ENCODE measurements at regions not wholly inside any gene's neighbourhood (a gene's known extent, or its start where the extent isn't known, plus 50 kb on each side); places are given as distances from the start of the nearest gene placed in this dataset.

GRCh38 chr5:174644436-174644835 lies 79.9 kb upstream of the MSX2 start (continued):
- no peak for TF ChIP-seq ZNF687 (IDR thresholded peaks at IDR 0.05)
- no peak for TF ChIP-seq STAT3 (IDR thresholded peaks at IDR 0.05; ENCODE audit: low read depth, low read length)
- TF ChIP-seq HDAC6 (IDR thresholded peaks at IDR 0.05; ENCODE audit: unreplicated experiment), result no peak
- no peak for TF ChIP-seq MEF2B (IDR thresholded peaks at IDR 0.05; ENCODE audit: partially characterized antibody, poor library complexity, severe bottlenecking)
- TF ChIP-seq, protein P1, sequence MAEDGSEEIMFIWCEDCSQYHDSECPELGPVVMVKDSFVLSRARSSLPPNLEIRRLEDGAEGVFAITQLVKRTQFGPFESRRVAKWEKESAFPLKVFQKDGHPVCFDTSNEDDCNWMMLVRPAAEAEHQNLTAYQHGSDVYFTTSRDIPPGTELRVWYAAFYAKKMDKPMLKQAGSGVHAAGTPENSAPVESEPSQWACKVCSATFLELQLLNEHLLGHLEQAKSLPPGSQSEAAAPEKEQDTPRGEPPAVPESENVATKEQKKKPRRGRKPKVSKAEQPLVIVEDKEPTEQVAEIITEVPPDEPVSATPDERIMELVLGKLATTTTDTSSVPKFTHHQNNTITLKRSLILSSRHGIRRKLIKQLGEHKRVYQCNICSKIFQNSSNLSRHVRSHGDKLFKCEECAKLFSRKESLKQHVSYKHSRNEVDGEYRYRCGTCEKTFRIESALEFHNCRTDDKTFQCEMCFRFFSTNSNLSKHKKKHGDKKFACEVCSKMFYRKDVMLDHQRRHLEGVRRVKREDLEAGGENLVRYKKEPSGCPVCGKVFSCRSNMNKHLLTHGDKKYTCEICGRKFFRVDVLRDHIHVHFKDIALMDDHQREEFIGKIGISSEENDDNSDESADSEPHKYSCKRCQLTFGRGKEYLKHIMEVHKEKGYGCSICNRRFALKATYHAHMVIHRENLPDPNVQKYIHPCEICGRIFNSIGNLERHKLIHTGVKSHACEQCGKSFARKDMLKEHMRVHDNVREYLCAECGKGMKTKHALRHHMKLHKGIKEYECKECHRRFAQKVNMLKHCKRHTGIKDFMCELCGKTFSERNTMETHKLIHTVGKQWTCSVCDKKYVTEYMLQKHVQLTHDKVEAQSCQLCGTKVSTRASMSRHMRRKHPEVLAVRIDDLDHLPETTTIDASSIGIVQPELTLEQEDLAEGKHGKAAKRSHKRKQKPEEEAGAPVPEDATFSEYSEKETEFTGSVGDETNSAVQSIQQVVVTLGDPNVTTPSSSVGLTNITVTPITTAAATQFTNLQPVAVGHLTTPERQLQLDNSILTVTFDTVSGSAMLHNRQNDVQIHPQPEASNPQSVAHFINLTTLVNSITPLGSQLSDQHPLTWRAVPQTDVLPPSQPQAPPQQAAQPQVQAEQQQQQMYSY (CRISPR knock-in tag; IDR thresholded peaks at IDR 0.05), result no peak
- TF ChIP-seq ZNF24 (IDR thresholded peaks at IDR 0.05), result no peak
- no peak for TF ChIP-seq KAT2A (conservative IDR thresholded peaks at IDR 0.05; ENCODE audit: control insufficient read depth, low read depth, low read length)
- TF ChIP-seq ZBED1 (IDR thresholded peaks at IDR 0.05; ENCODE audit: borderline replicate concordance), result no peak
- TF ChIP-seq ZSCAN29 (IDR thresholded peaks at IDR 0.05), result no peak
- no peak for TF ChIP-seq NRF1 (conservative IDR thresholded peaks at IDR 0.05; ENCODE audit: low read depth, low read length)
- no peak for TF ChIP-seq HCFC1 (IDR thresholded peaks at IDR 0.05; ENCODE audit: low read length)
- no peak for TF ChIP-seq YBX1 (IDR thresholded peaks at IDR 0.05)

All from GM12878 (cell line).